OCI-LY3 (cell line): ENCODE measurements at regions not wholly inside any gene's neighbourhood (a gene's known extent, or its start where the extent isn't known, plus 50 kb on each side); places are given as distances from the start of the nearest gene placed in this dataset.

Source experiments
- CTCF ChIP-seq: fragments of 200-600, 300-600 bp; sonication (generic); IDR thresholded peaks from 2 replicates; pipeline ENCODE4 v1.5.1; 2014; ENCODE audit warnings: antibody characterized with exemption, low read length, low read depth
- EZH2phosphoT487 ChIP-seq: fragments of 200-600 bp; shearing (Covaris generic); IDR thresholded peaks from 2 replicates; pipeline ENCODE4 v1.6.1; 2018; ENCODE audit warnings: antibody characterized with exemption, mixed run types, low read depth

- TF ChIP-seq CTCF (no peak), EZH2phosphoT487 (no peak)
These were observed 868.5 kb upstream of the GBE1 start for GRCh38 chr3:82629937-82630336.
